H1 (cell line): ENCODE measurements at regions not wholly inside any gene's neighbourhood (a gene's known extent, or its start where the extent isn't known, plus 50 kb on each side); places are given as distances from the start of the nearest gene placed in this dataset.

ENCODE experiments used
- CTCF ChIA-PET: fragments of 300-600 bp; sonication (Branson Sonifier 250); formaldehyde crosslinking; loops from one replicate; lab custom pipeline; 2021; ENCODE audit not compliant: partially characterized antibody; lab: Charles Lee
- POLR2A ChIA-PET: fragments of 300-600 bp; sonication (Branson Sonifier 250); formaldehyde crosslinking; loops from one replicate; lab custom pipeline; 2021; ENCODE audit warnings: inconsistent platforms; ENCODE audit not compliant: partially characterized antibody; lab: Charles Lee
- DNase-seq, 2 experiments: peaks; one replicate each; pipeline versions ENCODE4 v3.0.0 to v3.0.0-alpha.2; 2010 to 2022; ENCODE audit warnings: low spot score in 2 of 2, low read depth in 1 of 2, mixed read lengths in 1 of 2
- FAIRE-seq: peaks from 2 replicates; lab custom pipeline; 2011; peaks lifted over from hg19 to GRCh38; lab: Jason Lieb, UNC
- H2AFZ ChIP-seq: 2 replicates; pipeline ENCODE4 v1.8.1; 2012; ENCODE audit warnings: low read length, inconsistent platforms
- H2AK5ac ChIP-seq: 2 replicates; pipeline ENCODE4 v1.6.1; 2013; ENCODE audit warnings: low read depth, low read length
- H2BK120ac ChIP-seq: replicated peaks from 2 replicates; pipeline ENCODE3; 2013; ENCODE audit warnings: low read depth, low read length, inconsistent platforms
- H2BK12ac ChIP-seq: 2 replicates; pipeline ENCODE4 v1.6.1; 2013; ENCODE audit warnings: low read depth, low read length
- H2BK15ac ChIP-seq: 2 replicates; pipeline ENCODE4 v1.6.1; 2013; ENCODE audit warnings: low read length
- H2BK20ac ChIP-seq: 2 replicates; pipeline ENCODE4 v1.6.1; 2013; ENCODE audit warnings: low read length
- H2BK5ac ChIP-seq: 2 replicates; pipeline ENCODE4 v1.6.1; 2013; ENCODE audit warnings: low read depth, low read length
- H3K14ac ChIP-seq: 2 replicates; pipeline ENCODE4 v1.6.1; 2013; ENCODE audit warnings: inconsistent platforms; ENCODE audit not compliant: insufficient read length
- H3K18ac ChIP-seq: 2 replicates; pipeline ENCODE4 v1.6.1; 2013; ENCODE audit warnings: low read length; ENCODE audit errors: extremely low read depth
- H3K23ac ChIP-seq: 2 replicates; pipeline ENCODE4 v1.6.1; 2013; ENCODE audit warnings: inconsistent platforms; ENCODE audit not compliant: insufficient read length
- H3K23me2 ChIP-seq: 2 replicates; pipeline ENCODE4 v1.6.1; 2013; ENCODE audit warnings: low read depth, low read length
- H3K27ac ChIP-seq: 2 replicates; pipeline ENCODE4 v1.6.1; 2011; ENCODE audit warnings: low read depth, low read length, inconsistent platforms
- H3K27me3 ChIP-seq, 4 experiments: replicated peaks in 1 of 4; 1 replicate in 1 of 4; 2 replicates in 3 of 4; pipeline versions ENCODE4 v1.6.1 to v1.8.1; 2011 to 2013; ENCODE audit warnings: low read length in 3 of 4, mild to moderate bottlenecking in 3 of 4, inconsistent platforms in 2 of 4, mixed read lengths in 2 of 4, moderate library complexity in 1 of 4; ENCODE audit not compliant: control insufficient read depth in 3 of 4, insufficient read depth in 3 of 4; ENCODE audit errors: extremely low read depth in 1 of 4
- H3K36me3 ChIP-seq, 4 experiments: 2 replicates each; pipeline versions ENCODE4 v1.6.1 to v1.8.1; 2011 to 2013; ENCODE audit warnings: mild to moderate bottlenecking in 4 of 4, low read length in 3 of 4, moderate library complexity in 2 of 4, control low read depth in 1 of 4, inconsistent platforms in 1 of 4; ENCODE audit not compliant: insufficient read depth in 4 of 4, control insufficient read depth in 2 of 4
- H3K4ac ChIP-seq: replicated peaks from 2 replicates; pipeline ENCODE3; 2013; ENCODE audit warnings: low read length, low read depth, mixed read lengths, inconsistent platforms; ENCODE audit not compliant: insufficient read length
- H3K4me1 ChIP-seq, 4 experiments: replicated peaks in 1 of 4; 1 replicate in 1 of 4; 2 replicates in 3 of 4; pipeline versions ENCODE4 v1.6.1 to v1.8.1; 2011 to 2013; ENCODE audit warnings: low read length in 3 of 4, inconsistent platforms in 2 of 4, mixed read lengths in 1 of 4; ENCODE audit not compliant: insufficient read depth in 4 of 4, control insufficient read depth in 3 of 4
- H3K4me2 ChIP-seq, 2 experiments: 2 replicates each; pipeline versions ENCODE4 v1.6.1 to v1.8.1; 2011 to 2013; ENCODE audit warnings: low read depth in 2 of 2, low read length in 2 of 2, control low read depth in 1 of 2, inconsistent platforms in 1 of 2, mild to moderate bottlenecking in 1 of 2; ENCODE audit not compliant: insufficient read depth in 1 of 2
- H3K4me3 ChIP-seq, 4 experiments: fragments of 200-600, 300-600 bp in 1 of 4; sonication (generic), shearing (Covaris generic), sonication (Bioruptor Twin) in 1 of 4; 2 replicates each; pipeline versions ENCODE4 v1.5.1 to v1.8.1; 2011 to 2016; ENCODE audit warnings: low read length in 4 of 4, low read depth in 3 of 4, control low read depth in 2 of 4, inconsistent platforms in 2 of 4, mild to moderate bottlenecking in 2 of 4, mixed read lengths in 1 of 4, moderate library complexity in 1 of 4; ENCODE audit not compliant: insufficient read depth in 2 of 4; ENCODE audit errors: extremely low read depth in 1 of 4
- H3K56ac ChIP-seq: replicated peaks from 2 replicates; pipeline ENCODE3; 2013; ENCODE audit warnings: low read depth, mild to moderate bottlenecking, mixed read lengths, low read length, inconsistent platforms; ENCODE audit not compliant: insufficient read length
- H3K79me1 ChIP-seq: 2 replicates; pipeline ENCODE4 v1.6.1; 2013; ENCODE audit warnings: low read depth, low read length, control low read depth
- H3K79me2 ChIP-seq, 2 experiments: 2 replicates each; pipeline versions ENCODE4 v1.6.1 to v1.8.1; 2012 to 2013; ENCODE audit warnings: low read length in 2 of 2, mild to moderate bottlenecking in 2 of 2, inconsistent platforms in 1 of 2; ENCODE audit not compliant: insufficient read depth in 2 of 2, control insufficient read depth in 1 of 2
- H3K9ac ChIP-seq, 4 experiments: replicated peaks in 1 of 4; 1 replicate in 1 of 4; 2 replicates in 3 of 4; pipeline versions ENCODE4 v1.6.1 to v1.8.1; 2011 to 2013; ENCODE audit warnings: low read depth in 3 of 4, low read length in 3 of 4, control low read depth in 2 of 4, mild to moderate bottlenecking in 2 of 4, moderate library complexity in 2 of 4, inconsistent platforms in 1 of 4; ENCODE audit errors: extremely low read depth in 1 of 4
- H3K9me3 ChIP-seq, 2 experiments: 2 replicates each; pipeline versions ENCODE4 v1.6.1 to v1.8.1; 2012 to 2013; ENCODE audit warnings: mild to moderate bottlenecking in 2 of 2, moderate library complexity in 2 of 2, control low read depth in 1 of 2, inconsistent platforms in 1 of 2, low read depth in 1 of 2, low read length in 1 of 2, mixed read lengths in 1 of 2; ENCODE audit not compliant: insufficient read depth in 2 of 2
- H4K20me1 ChIP-seq, 2 experiments: replicated peaks in 1 of 2; 2 replicates each; pipeline versions ENCODE3 to v1.8.1; 2011 to 2013; ENCODE audit warnings: inconsistent platforms in 2 of 2, low read length in 2 of 2, mild to moderate bottlenecking in 1 of 2; ENCODE audit not compliant: insufficient read depth in 2 of 2, control insufficient read depth in 1 of 2
- H4K5ac ChIP-seq: 2 replicates; pipeline ENCODE4 v1.6.1; 2013; ENCODE audit warnings: low read length, low read depth, mixed read lengths, inconsistent platforms; ENCODE audit not compliant: insufficient read length
- H4K8ac ChIP-seq: 2 replicates; pipeline ENCODE4 v1.8.0; 2013; ENCODE audit warnings: mild to moderate bottlenecking, moderate library complexity, low read length, inconsistent platforms; ENCODE audit not compliant: insufficient read depth; ENCODE audit errors: extremely low read depth
- H4K91ac ChIP-seq: replicated peaks from 2 replicates; pipeline ENCODE3; 2013; ENCODE audit warnings: low read length, mixed read lengths, inconsistent platforms; ENCODE audit not compliant: insufficient read length
- ASH2L ChIP-seq: fragments of 200-600, 300-600 bp; sonication (generic); IDR thresholded peaks from one replicate; pipeline ENCODE4 v1.7.1; 2017; ENCODE audit warnings: low read length
- CTCF ChIP-seq, 3 experiments: IDR thresholded peaks; 1 replicate in 2 of 3; 2 replicates in 1 of 3; pipeline versions ENCODE4 v1.5.1 to v1.6.1; 2011; ENCODE audit warnings: low read length in 3 of 3, mild to moderate bottlenecking in 3 of 3, inconsistent platforms in 2 of 3, low read depth in 1 of 3, moderate library complexity in 1 of 3; ENCODE audit not compliant: insufficient read depth in 1 of 3; ENCODE audit errors: control extremely low read depth in 1 of 3
- HDAC6 ChIP-seq: IDR thresholded peaks from one replicate; pipeline ENCODE4 v1.7.1; 2012; ENCODE audit warnings: low read depth, mild to moderate bottlenecking, inconsistent platforms, low read length, moderate library complexity
- NRF1 ChIP-seq: IDR thresholded peaks from 2 replicates; pipeline ENCODE4 v1.6.1; 2011; ENCODE audit warnings: mild to moderate bottlenecking, low read depth, low read length, improper control_type of control experiment
- SIRT6 ChIP-seq: IDR thresholded peaks from one replicate; pipeline ENCODE4 v1.7.1; 2012; ENCODE audit warnings: low read length, inconsistent platforms
- SUZ12 ChIP-seq: fragments of 200-600 bp; sonication (generic); IDR thresholded peaks from 2 replicates; pipeline ENCODE4 v1.6.1; 2012; ENCODE audit warnings: mild to moderate bottlenecking, inconsistent platforms, low read length, moderate library complexity, mixed read lengths
- YY1 ChIP-seq: IDR thresholded peaks from 2 replicates; pipeline ENCODE4 v1.6.1; 2011; ENCODE audit warnings: low read depth, mild to moderate bottlenecking, low read length
- ZNF274 ChIP-seq: IDR thresholded peaks from 2 replicates; pipeline ENCODE4 v1.7.0; 2012; ENCODE audit warnings: low read length, borderline replicate concordance; ENCODE audit errors: extremely low read depth
- WGBS, 2 experiments: shearing (Covaris generic) in 1 of 2; methylation state at CpG; one replicate each; pipeline versions ENCODE4 v1.1.6 to v1.1.7; 2013 to 2015; ENCODE audit warnings: low lambda C conversion rate in 2 of 2, mixed read lengths in 2 of 2, inconsistent platforms in 1 of 2, low coverage in 1 of 2, missing lambda C conversion rate in 1 of 2; ENCODE audit not compliant: insufficient replicate concordance in 2 of 2, insufficient coverage in 1 of 2, insufficient read length in 1 of 2; ENCODE audit errors: extremely low coverage in 1 of 2, missing lambda C conversion rate in 1 of 2; 5-methylcytosine and 5-hydroxymethylcytosine counted together

GRCh38 chr12:45566257-45566656, 163.2 kb upstream of the ARID2 start:
- H4K91ac ChIP-seq: no peak overlapping the region
- FAIRE-seq: no peak
- no peak overlapping the region for H2BK20ac ChIP-seq
- TF ChIP-seq NRF1: no peak
- no peak for TF ChIP-seq ASH2L
- no peak for TF ChIP-seq HDAC6
- TF ChIP-seq CTCF (IDR thresholded peaks at IDR 0.05; ENCODE audit: control extremely low read depth in 1 of 3, insufficient read depth in 1 of 3, low read depth in 1 of 3, low read length in 3 of 3): no peak
- no peak for TF ChIP-seq YY1
- no peak for TF ChIP-seq SIRT6
- no peak for TF ChIP-seq ZNF274
- TF ChIP-seq SUZ12: no peak
- ChIA-PET POLR2A (interaction anchor here (1.0 kb wide), 2 partner anchors 10 to 21 kb away, joined by 3 read pairs; no protein-coding TSS in a partner anchor), CTCF (interaction anchor here (0.7 to 3.2 kb wide), 6 partner anchors 9 to 25 kb away, joined by 3 to 13 read pairs (median 3); no protein-coding TSS in a partner anchor)
- H4K20me1 ChIP-seq: no peaks in the 10 kb centered on the region
- no peak overlapping the region for H3K4me2 ChIP-seq
- no peak overlapping the region for H3K4me3 ChIP-seq
- H3K4me1 ChIP-seq: no peaks in the 10 kb centered on the region
- no peak overlapping the region for H3K4ac ChIP-seq
- H3K79me2 ChIP-seq: no peaks in the 10 kb centered on the region
- H3K27ac ChIP-seq: no peak overlapping the region
- no peak overlapping the region for H3K14ac ChIP-seq
- no peaks in the 10 kb centered on the region for H3K36me3 ChIP-seq
- no peak overlapping the region for H2BK15ac ChIP-seq
- no peak overlapping the region for H2AK5ac ChIP-seq
- H3K23ac ChIP-seq: no peak overlapping the region
- no peak overlapping the region for H2BK5ac ChIP-seq
- H3K27me3 ChIP-seq: no peaks in the 10 kb centered on the region
- H3K23me2 ChIP-seq: no peaks in the 10 kb centered on the region
- H2BK120ac ChIP-seq: no peak overlapping the region
- no peak overlapping the region for H3K9ac ChIP-seq
- no peak for DNase-seq
- H3K56ac ChIP-seq: no peak overlapping the region
- H4K8ac ChIP-seq: no peak overlapping the region
- no peak overlapping the region for H4K5ac ChIP-seq
- no peak overlapping the region for H3K18ac ChIP-seq
- H3K9me3 ChIP-seq: no peaks in the 10 kb centered on the region
- H2BK12ac ChIP-seq: no peak overlapping the region
- no peak overlapping the region for H2AFZ ChIP-seq
- H3K79me1 ChIP-seq: no peaks in the 10 kb centered on the region
- 92% methylated on average over 2 of the region's 2 CpGs; no CpG with 5 or more reads in 1 of the 2 experiments for WGBS, 2 experiments
